Activated naive CD8-positive, alpha-beta T cell treated with anti-CD3 and anti-CD28 coated beads for 36 hours (primary cell): ENCODE measurements at regions not wholly inside any gene's neighbourhood (a gene's known extent, or its start where the extent isn't known, plus 50 kb on each side); places are given as distances from the start of the nearest gene placed in this dataset.

Source experiments
- DNase-seq: peaks from one replicate; pipeline ENCODE4 v3.0.0; 2021
- H3K27ac Mint-ChIP-seq: one replicate; pipeline ENCODE4 v1.8.0; 2022; ENCODE audit warnings: mild to moderate bottlenecking, moderate library complexity, mixed read lengths
- H3K27me3 Mint-ChIP-seq: one replicate; pipeline ENCODE4 v1.8.0; 2022; ENCODE audit warnings: mild to moderate bottlenecking, mixed read lengths
- H3K36me3 Mint-ChIP-seq: one replicate; pipeline ENCODE4 v1.8.0; 2021; ENCODE audit warnings: mild to moderate bottlenecking, mixed read lengths
- H3K4me1 Mint-ChIP-seq: one replicate; pipeline ENCODE4 v1.8.0; 2021; ENCODE audit warnings: mixed read lengths
- H3K4me3 Mint-ChIP-seq: one replicate; pipeline ENCODE4 v1.8.0; 2022; ENCODE audit warnings: mild to moderate bottlenecking, moderate library complexity, mixed read lengths
- H3K9me3 Mint-ChIP-seq: one replicate; pipeline ENCODE4 v1.8.0; 2022; ENCODE audit warnings: mixed read lengths

DNA sequence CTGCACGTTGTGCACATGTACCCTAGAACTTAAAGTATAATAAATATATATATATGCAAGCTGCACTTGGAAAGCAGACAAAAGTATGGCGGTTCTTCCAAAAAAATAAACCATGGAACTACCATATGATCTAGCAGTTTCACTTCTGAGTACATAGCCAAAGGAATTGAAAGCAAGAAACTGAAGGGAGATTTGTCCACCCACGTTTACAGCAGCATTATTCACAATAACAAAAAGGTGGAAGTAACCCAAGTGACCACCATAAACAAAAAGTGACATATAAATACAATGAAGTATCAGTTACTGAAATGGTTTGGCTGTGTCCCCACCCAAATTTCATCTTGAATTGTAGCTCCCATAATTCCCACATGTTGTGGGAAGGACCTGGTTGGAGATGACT, 525.3 kb upstream of the CELF2 start:
- no peaks in the 10 kb centered on the region for H3K9me3 Mint-ChIP-seq
- DNase-seq: no peak
- no peak overlapping the region for H3K4me3 Mint-ChIP-seq
- no peaks in the 10 kb centered on the region for H3K4me1 Mint-ChIP-seq
- no peak overlapping the region for H3K27ac Mint-ChIP-seq
- H3K36me3 Mint-ChIP-seq: no peaks in the 10 kb centered on the region
- peaks cover 20% of the 10 kb centered on the region for H3K27me3 Mint-ChIP-seq

DNA sequence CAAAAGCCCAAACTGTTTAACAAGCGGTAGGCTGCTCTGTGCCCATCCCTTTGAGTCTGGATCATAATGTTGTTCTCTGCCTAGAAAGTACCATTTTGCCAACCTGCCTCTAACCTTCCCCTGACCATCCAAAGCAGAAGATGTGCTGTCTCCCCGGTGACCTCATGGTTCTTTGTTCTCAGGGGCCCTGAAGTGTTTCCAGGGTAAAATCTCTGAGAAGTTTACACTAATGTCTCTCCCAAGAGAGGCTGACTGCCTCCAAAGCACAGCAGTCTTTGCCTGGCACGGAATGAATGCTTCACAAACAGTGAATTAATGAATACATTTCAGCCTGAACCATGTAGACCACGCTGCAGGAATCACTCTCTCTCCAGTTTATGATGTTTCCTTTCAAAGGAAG, 523.8 kb upstream of the CELF2 start:
- H3K27me3 Mint-ChIP-seq: peaks cover 13% of the 10 kb centered on the region
- no peaks in the 10 kb centered on the region for H3K4me1 Mint-ChIP-seq
- H3K27ac Mint-ChIP-seq: no peak overlapping the region
- H3K9me3 Mint-ChIP-seq: no peaks in the 10 kb centered on the region
- H3K36me3 Mint-ChIP-seq: no peaks in the 10 kb centered on the region
- H3K4me3 Mint-ChIP-seq: no peak overlapping the region
- DNase-seq: no peak

DNA sequence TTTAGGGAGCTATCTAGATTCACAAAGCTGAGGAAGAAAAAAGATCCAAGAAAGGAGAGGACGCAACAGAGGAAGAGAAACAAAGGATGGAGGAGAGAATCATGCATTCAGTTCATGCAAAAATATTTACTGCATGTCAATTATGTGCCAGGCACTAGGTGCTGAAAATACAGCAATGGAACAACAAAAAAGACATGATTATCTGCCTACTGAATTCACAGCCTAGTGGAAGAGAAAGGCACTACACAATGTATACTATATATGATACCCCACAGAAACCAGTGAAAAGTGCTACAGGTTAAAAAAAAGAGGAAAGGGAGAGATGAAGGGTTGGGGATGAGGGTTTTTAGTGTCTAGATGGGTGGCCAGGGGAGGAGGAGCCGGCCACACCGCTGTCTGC, 520.4 kb upstream of the CELF2 start:
- H3K4me1 Mint-ChIP-seq: no peaks in the 10 kb centered on the region
- DNase-seq: no peak
- no peak overlapping the region for H3K27ac Mint-ChIP-seq
- peaks cover 7% of the 10 kb centered on the region for H3K27me3 Mint-ChIP-seq
- no peaks in the 10 kb centered on the region for H3K36me3 Mint-ChIP-seq
- peaks cover 4% of the 10 kb centered on the region for H3K9me3 Mint-ChIP-seq
- H3K4me3 Mint-ChIP-seq: no peak overlapping the region

DNA sequence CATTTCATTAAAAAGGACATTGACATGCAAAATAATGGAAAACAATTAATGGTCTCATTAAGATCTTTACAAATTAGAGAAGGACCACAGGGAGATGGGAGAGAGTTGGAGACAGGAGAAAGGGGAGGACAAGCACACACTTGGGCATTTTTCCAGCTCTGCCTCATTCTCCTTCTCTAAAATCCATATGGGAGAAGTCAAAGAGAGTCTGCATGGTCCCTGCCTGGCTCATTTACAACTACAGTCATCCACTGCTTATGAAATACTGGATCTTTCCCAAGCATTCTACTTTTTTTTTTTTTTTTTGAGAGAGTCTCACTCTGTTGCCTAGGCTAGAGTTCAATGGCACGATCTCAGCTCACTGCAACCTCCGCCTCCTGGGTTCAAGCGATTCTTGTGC, 518.9 kb upstream of the CELF2 start:
- H3K9me3 Mint-ChIP-seq: peaks cover 4% of the 10 kb centered on the region
- H3K4me3 Mint-ChIP-seq: no peak overlapping the region
- DNase-seq: no peak
- H3K36me3 Mint-ChIP-seq: no peaks in the 10 kb centered on the region
- H3K27ac Mint-ChIP-seq: no peak overlapping the region
- H3K27me3 Mint-ChIP-seq: peaks cover 4% of the 10 kb centered on the region
- no peaks in the 10 kb centered on the region for H3K4me1 Mint-ChIP-seq

DNA sequence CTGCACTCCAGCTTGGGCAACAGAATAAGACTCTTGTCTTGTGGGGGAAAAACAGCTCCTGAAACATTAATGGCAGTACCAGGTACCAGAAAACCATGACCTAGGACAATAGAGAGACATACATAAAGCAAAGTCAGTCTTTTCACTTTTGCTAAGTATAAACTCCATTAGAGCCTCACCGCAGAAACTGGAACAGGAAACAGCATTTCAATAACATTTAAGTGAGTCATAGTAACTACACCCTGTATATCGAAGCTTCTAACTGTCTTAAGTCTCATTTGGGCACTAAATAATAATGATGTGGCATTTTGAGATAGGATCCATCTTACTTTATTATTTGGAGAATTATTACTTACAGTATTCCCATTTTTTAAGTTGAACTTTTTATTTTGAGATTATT, 517.8 kb upstream of the CELF2 start:
- peaks cover 4% of the 10 kb centered on the region for H3K9me3 Mint-ChIP-seq
- no peaks in the 10 kb centered on the region for H3K36me3 Mint-ChIP-seq
- no peaks in the 10 kb centered on the region for H3K4me1 Mint-ChIP-seq
- DNase-seq: no peak
- no peak overlapping the region for H3K4me3 Mint-ChIP-seq
- peaks cover 9% of the 10 kb centered on the region for H3K27me3 Mint-ChIP-seq
- H3K27ac Mint-ChIP-seq: no peak overlapping the region

DNA sequence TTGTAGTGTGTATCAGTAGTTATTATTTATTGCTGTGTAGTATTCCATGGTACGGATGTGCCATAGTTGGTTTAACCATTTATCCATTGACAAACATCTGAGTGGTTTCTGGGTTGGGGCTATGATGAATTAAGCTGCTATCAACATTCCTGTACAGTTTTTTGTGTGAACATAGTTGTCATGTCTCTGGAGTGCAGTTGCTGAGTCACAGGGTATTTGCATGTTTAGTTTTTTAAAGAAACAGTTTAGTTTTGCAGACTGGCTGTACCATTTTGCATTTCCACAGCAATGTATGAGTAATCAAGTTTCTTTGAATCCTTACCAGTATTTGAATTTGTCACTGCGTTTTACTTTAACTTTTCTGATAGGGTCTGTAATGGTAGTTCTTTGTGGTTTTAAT, 516.7 kb upstream of the CELF2 start:
- H3K9me3 Mint-ChIP-seq: peaks cover 4% of the 10 kb centered on the region
- H3K27ac Mint-ChIP-seq: no peak overlapping the region
- no peaks in the 10 kb centered on the region for H3K36me3 Mint-ChIP-seq
- no peak overlapping the region for H3K4me3 Mint-ChIP-seq
- H3K27me3 Mint-ChIP-seq: peaks cover 19% of the 10 kb centered on the region
- no peak for DNase-seq
- no peaks in the 10 kb centered on the region for H3K4me1 Mint-ChIP-seq

DNA sequence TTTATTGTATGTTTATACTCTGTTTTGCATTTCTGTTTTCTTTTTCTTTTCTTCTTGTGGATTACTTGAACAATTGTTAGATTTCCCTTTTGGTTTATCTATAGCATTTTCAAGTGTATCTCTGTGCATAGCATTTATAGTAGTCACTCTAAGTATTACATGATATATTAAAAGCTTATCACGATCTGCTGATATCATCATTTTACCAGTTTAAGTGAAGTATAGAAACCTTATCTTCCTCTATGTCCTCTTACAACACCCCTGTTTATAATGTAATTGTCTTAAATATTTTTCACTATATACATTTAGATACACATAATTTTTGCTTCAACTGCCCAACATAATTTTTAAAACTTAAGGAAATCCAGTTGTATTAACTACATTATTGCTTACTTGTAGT, 513.9 kb upstream of the CELF2 start:
- no peak overlapping the region for H3K4me3 Mint-ChIP-seq
- DNase-seq: no peak
- no peaks in the 10 kb centered on the region for H3K4me1 Mint-ChIP-seq
- peaks cover 36% of the 10 kb centered on the region for H3K27me3 Mint-ChIP-seq
- peaks cover 4% of the 10 kb centered on the region for H3K9me3 Mint-ChIP-seq
- no peak overlapping the region for H3K27ac Mint-ChIP-seq
- H3K36me3 Mint-ChIP-seq: no peaks in the 10 kb centered on the region

DNA sequence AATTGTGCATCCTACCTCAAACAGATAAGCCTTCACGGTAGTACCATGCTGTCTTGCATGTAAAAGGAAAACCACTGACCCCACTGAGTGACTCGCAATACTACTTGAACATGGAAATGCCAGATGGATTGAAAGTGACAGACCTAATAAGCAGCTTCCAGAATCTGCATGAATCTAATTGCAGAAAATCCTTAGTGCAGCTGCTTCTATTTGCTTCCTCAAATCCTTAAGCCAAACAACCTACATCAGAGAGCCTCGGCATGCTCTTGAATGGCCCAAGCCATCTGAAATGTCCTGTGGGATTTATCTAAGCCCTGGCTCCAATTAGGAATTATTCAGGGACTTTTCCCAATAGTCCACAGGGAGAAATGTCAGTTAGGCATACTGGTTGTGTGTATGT, 509.5 kb upstream of the CELF2 start:
- H3K4me1 Mint-ChIP-seq: no peaks in the 10 kb centered on the region
- H3K36me3 Mint-ChIP-seq: no peaks in the 10 kb centered on the region
- peaks cover 44% of the 10 kb centered on the region for H3K27me3 Mint-ChIP-seq
- no peak for DNase-seq
- no peak overlapping the region for H3K27ac Mint-ChIP-seq
- no peak overlapping the region for H3K4me3 Mint-ChIP-seq
- peaks cover 1% of the 10 kb centered on the region for H3K9me3 Mint-ChIP-seq

DNA sequence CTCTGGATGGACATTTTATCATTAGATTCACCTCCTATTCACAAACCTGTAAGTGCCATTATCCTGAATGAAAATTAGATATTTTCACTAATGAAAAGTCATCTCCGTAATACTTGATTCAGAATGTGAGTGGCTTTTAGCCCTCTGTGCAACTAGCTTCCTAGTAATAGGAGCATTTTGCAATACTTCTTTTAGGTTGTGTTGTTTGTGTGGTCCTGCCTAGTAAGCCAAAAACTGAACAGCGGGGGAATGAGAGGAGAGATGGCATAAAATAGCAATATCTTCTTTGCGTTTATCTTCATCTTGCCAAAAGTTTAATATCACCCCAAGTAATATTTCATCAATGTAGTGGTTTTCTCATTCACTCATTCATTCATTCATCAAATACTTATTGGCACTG, 507.5 kb upstream of the CELF2 start:
- H3K4me3 Mint-ChIP-seq: no peak overlapping the region
- H3K36me3 Mint-ChIP-seq: no peaks in the 10 kb centered on the region
- peaks cover 1% of the 10 kb centered on the region for H3K9me3 Mint-ChIP-seq
- peaks cover 40% of the 10 kb centered on the region for H3K27me3 Mint-ChIP-seq
- no peaks in the 10 kb centered on the region for H3K4me1 Mint-ChIP-seq
- DNase-seq: no peak
- H3K27ac Mint-ChIP-seq: no peak overlapping the region

DNA sequence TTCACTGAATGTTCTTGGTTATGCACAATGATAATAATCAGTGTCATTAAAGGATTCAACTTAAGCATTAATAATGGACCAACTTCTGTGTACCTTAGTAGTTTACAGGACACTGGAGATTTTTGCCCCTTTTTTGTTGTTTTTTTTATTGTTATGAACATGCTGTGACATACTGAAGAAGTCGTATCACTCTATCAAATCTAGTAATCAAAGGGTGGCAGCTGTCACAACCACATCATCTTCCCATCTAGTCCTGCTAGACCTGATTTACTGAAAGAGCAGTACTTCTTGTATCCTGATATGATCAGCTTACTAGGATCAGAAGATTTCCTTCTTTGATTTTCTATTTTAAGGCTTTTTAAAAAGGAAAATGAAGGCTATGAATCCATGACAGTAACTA, 504.6 kb upstream of the CELF2 start:
- DNase-seq: no peak
- no peak overlapping the region for H3K27ac Mint-ChIP-seq
- no peaks in the 10 kb centered on the region for H3K4me1 Mint-ChIP-seq
- H3K36me3 Mint-ChIP-seq: no peaks in the 10 kb centered on the region
- peaks cover 1% of the 10 kb centered on the region for H3K9me3 Mint-ChIP-seq
- no peak overlapping the region for H3K4me3 Mint-ChIP-seq
- peaks cover 24% of the 10 kb centered on the region for H3K27me3 Mint-ChIP-seq

DNA sequence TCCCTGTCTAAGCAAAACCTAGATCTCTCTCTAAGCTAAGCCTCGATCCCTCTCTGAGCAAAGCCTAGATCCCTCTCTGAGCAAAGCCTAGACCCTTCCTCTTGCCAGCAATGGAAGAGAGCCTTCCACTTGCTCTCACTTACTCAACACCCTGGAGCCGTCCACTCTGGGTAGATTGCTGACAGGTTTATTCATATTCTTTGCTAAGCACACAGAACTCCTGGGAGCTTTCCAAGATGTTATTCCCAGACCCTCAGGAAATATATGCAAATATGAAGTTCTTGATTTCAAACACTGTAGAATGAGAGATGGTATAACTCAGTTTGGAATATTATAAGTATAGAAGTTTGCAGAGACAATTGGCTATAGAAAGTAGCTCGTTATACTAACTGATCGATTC, 503.8 kb upstream of the CELF2 start:
- Mint-ChIP-seq H3K27me3 (peaks cover 25% of the 10 kb centered on the region), H3K4me1 (no peaks in the 10 kb centered on the region), H3K9me3 (peaks cover 1% of the 10 kb centered on the region), H3K27ac (no peak overlapping the region), H3K4me3 (no peak overlapping the region), H3K36me3 (no peaks in the 10 kb centered on the region)
- DNase-seq: no peak

DNA sequence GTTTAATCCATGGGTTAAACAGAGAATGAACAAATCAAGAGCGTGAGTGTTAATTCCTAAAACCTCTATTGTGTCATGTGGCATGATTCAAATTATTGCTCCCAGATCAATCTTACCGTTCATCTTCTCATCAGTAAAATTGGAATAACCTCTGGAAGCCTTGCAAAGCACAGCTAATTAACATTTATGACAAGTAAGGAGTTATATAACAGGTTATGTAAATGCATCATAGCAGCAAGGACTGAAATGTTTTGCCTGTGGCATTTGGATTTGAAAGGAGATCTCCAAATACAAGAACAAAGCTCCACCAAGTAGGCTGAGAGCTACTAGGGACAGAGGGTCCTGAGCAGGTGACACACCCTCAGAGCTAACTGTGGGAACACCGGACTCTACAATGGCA, 502.9 kb upstream of the CELF2 start:
- H3K36me3 Mint-ChIP-seq: no peaks in the 10 kb centered on the region
- no peak overlapping the region for H3K27ac Mint-ChIP-seq
- H3K9me3 Mint-ChIP-seq: no peaks in the 10 kb centered on the region
- H3K4me3 Mint-ChIP-seq: no peak overlapping the region
- no peaks in the 10 kb centered on the region for H3K4me1 Mint-ChIP-seq
- DNase-seq: no peak
- H3K27me3 Mint-ChIP-seq: peaks cover 28% of the 10 kb centered on the region

DNA sequence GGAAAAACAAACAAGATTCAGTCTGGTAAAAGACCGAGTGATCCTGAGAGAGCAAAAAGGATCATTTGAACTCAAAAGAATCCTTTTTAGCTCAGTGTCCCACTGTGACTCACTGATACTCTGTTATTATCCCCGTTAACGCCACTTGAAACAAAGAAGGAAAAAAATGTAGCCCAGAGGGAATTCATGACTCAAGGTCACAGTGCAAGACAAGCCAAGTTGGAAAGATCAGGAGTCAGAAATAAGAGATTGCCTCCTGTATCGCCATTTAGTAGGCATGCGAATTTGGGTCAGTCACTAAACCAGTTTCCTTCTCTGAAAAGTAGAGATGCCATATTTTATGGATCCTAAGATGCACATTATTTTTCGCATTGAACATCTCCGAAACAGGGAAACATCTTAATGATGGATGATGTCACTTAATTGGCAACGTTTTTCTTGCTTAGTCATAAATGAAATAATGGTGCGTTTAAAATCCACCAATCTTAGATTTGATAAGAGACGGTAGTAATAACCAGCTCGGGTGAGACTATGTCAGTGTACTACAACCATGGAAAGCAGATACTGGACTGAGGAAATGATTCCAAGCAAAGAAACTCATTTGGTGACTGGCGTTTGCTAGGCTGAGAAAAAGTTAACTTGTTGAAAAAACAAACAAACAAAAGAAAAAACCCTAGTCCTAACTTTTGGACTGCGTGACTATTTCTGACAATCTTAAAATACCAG, 502.0 kb upstream of the CELF2 start:
- H3K36me3 Mint-ChIP-seq: no peaks in the 10 kb centered on the region
- no peak overlapping the region for H3K4me3 Mint-ChIP-seq
- peaks cover 3% of the 10 kb centered on the region for H3K4me1 Mint-ChIP-seq
- no peak overlapping the region for H3K27ac Mint-ChIP-seq
- H3K9me3 Mint-ChIP-seq: no peaks in the 10 kb centered on the region
- peaks cover 29% of the 10 kb centered on the region for H3K27me3 Mint-ChIP-seq
- no peak for DNase-seq

DNA sequence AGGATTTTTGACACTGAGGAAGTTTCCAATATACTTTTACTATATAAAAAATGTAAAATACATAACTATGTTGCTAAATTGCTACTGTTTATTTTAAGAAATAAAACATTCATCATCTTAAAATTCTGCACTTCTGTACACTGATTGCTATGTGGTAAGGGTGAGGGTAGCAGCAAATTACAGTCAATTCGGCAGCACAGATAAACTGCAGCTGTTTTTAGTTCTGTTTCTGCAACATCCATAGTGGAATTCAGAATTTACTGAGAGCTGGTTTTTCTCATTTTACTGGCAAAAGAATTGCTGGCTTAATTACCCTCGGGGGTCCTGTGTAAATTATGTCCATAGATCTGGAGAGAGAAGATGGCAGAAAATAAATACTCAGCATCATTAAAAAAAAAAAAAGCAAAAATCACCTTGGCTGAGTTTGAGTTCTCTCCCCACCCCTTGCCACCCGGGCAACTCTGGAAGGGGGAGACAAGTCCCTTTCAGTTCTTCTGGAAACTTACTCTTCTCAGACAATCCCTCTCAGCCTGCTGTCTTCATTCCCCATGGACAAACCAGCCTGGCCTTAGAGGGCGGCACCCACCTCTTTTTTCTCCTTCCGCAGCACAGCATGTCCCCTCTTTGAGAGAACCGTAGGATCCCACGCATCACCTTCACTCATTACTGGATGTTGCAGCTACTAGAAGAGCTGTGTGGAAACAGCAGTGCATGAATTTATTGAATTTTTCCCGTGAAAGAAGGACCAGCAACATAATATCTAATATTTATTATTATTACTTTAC, 501.1 kb upstream of the CELF2 start:
- Mint-ChIP-seq H3K4me1 (peaks cover 4% of the 10 kb centered on the region), H3K27ac (no peak overlapping the region), H3K9me3 (no peaks in the 10 kb centered on the region), H3K4me3 (no peak overlapping the region), H3K36me3 (no peaks in the 10 kb centered on the region), H3K27me3 (peaks cover 24% of the 10 kb centered on the region)
- no peak for DNase-seq

DNA sequence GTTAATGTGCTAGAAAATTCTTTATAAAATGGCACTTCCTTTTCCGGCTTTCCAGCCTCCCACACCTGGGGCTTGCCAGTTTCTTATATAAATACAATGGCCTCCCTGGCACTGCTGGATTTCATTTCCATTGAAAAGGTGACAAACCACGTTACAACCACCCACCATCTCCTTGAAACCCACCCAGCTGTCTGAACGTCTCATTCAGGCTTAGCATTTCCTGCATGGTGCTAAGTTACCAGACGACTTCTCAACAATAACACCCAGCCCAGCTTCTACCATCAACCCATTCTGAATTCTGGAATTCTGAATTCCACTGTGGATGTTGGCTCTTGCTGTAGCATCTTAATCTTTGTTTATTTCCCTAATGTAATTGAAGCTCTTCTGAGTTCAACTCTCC, 499.8 kb upstream of the CELF2 start:
- DNase-seq: no peak
- Mint-ChIP-seq H3K27ac (no peak overlapping the region), H3K4me1 (peaks cover 4% of the 10 kb centered on the region), H3K4me3 (no peak overlapping the region), H3K27me3 (peaks cover 24% of the 10 kb centered on the region), H3K36me3 (no peaks in the 10 kb centered on the region), H3K9me3 (no peaks in the 10 kb centered on the region)

DNA sequence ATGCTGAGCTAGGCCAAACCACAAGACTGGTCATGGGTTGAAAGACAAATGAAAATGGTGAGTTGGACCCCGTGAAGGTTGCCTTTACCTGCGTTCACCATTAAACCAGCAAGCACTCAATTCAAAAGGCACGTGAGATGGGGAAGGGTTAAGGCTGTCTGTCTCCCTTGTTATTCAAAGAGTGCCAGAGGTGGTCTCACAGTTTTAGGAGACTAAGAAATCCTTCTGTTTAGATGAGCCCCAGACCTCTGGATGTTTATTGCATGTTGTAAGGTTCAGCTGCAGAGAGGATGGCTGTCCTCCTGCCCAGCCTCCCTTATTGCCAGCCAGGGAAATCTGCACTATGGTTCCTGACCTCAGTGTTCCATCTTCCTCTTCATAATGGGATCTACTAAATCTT, 498.0 kb upstream of the CELF2 start:
- no peak for DNase-seq
- no peaks in the 10 kb centered on the region for H3K9me3 Mint-ChIP-seq
- no peaks in the 10 kb centered on the region for H3K36me3 Mint-ChIP-seq
- H3K4me3 Mint-ChIP-seq: no peak overlapping the region
- no peak overlapping the region for H3K27ac Mint-ChIP-seq
- H3K4me1 Mint-ChIP-seq: peaks cover 4% of the 10 kb centered on the region
- peaks cover 14% of the 10 kb centered on the region for H3K27me3 Mint-ChIP-seq
